GM19372 (cell line): ENCODE measurements at regions not wholly inside any gene's neighbourhood (a gene's known extent, or its start where the extent isn't known, plus 50 kb on each side); places are given as distances from the start of the nearest gene placed in this dataset.

Source experiments
- ATAC-seq: cut with Tn5 transposase; IDR thresholded peaks from one replicate; pipeline ENCODE4 v1.9.1; 2021; ENCODE audit warnings: mild to moderate bottlenecking, low read depth, moderate library complexity; ENCODE audit not compliant: unreplicated experiment

DNA sequence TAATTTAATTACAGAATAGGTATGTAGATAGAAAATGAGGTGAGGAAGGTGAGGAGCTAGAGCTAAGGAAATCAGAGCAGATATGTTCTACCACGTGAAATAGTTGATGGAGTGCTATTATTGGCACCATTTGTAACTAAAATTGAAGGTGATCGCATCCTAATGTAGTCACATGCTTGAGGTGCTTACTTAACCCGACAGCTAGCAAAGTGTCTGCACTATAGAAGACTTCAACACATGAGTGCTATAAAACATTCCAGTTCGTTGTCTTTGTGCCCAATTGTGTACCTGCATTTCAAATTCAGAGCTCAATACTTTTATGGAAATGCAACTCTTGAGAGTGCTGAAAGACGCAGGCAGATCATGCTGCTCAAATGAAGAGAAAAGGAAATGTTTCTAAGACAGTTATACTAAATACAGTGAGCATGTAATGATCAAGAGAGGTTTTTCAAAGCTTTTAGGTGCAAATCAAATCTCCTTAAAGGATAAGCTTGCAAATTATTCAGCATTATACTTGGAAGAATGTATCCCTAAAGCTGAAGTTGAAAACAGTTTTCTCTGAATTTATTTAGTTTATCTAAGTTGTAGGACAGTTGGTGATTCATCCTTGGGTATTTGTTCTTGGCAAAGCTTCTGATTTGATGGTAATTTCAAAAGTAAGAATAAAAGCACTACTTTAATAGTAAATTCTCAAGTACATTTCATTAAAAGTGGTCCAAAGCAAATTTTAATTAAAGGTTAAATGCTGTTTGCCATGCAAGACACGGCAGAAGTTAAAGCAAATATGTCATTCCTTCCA, 223.9 kb upstream of the EPHA5 start:
- ATAC-seq: no peak

DNA sequence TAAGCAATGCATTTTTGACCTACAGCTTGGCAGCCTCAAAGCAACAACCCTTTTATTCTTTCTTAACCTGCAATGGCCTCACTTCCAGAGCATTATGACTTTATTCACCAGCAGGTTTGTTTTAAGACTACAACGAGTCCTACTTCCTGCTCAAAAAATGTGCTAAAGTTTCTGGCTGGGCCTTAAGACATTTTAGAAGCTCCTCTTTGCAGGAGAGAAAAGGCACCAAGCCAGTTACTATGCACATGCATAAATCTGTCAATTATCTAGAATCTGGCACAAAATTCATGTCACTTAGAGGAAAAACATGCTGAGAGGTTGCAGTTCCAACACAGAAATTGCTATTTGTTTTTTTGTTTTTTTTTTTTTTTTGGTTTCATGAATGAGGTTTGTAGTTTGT, 223.0 kb upstream of the EPHA5 start:
- no peak for ATAC-seq

DNA sequence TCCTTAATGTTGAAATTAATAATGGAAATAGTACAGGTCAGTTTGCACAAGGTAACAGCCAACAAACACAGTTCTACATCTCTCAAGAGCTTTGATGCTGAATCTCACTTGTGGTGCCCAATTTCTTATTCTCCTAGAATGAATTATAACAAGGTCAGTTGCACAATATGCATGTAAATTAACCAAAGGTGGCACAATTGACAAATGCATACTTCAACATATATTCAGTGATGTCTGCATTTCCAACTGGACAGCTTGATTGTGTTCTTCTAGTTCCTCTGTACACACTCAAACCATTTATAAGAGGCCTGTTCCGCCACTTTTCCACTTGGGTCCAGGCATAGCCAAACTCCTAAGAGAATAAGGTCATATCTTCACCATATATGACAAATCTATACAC, 210.3 kb upstream of the EPHA5 start:
- no peak for ATAC-seq

DNA sequence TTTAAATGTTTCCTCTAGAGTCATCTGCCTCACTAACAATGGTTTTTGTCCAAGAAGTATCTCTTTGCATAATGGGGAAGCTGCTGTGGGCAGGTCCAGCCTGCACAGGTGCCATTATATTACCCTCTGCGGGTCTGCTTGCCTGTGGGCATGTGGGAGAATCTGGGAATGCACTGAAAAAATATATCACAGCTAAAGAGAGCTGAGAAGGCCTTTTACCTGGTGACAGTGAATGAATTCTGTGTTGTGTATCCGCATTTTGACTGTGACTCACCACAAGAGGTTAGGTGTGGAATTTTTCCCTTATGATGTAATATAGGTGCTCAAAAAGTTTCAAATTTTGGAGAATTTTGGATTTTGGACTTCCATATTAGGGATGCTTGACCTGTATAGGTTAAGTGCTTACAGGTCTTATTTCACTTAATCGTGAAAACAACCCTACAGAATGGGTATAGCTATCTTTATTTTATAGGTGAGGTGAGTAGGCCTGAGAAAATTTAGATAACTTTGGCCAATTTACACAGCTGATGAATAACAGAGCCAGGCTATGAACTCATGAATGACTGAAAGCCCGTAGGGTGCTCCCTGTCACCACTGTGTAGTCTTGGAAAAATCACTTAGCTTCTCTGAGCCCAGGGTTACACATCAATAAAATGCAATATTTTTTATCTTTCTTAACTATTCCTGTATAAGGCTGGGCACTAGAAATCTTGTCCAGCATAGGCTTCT, 198.0 kb upstream of the EPHA5 start:
- no peak for ATAC-seq

DNA sequence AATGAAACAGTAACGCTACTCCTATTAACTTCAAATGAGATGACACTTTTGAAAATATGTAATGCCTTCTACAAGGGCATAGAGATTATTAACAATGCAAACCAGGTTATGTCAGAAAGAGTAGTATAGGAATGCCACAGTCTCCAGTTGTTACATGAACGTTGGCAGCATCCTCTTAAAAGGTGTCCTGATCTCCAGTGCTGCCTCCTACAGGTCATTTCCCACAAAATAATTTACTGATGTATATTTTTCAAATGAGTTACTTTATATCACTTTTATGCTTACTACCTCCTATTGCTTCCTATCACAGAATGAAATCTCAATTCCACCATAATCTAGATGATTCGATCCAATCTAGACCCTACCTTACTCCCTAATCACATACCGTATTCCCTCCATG, 195.2 kb upstream of the EPHA5 start:
- ATAC-seq: no peak

DNA sequence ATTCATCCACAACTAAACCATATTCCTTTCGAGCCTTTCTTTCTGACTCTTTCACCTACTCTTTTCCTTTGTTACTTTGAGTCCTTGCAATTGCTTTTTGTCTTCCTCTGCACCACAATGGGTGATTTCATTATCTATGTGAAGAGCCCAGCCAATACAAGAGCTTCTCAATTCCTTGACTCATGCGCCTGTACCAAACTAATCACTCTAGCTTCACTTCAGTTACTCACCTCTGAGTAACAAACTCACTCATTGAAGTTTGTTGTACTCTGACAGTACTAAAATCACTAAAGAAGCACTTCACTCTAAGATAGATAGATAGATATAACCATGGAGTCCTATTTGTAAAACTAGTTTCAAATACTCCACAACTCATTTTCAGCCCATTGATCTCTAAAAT, 191.7 kb upstream of the EPHA5 start:
- ATAC-seq: no peak

DNA sequence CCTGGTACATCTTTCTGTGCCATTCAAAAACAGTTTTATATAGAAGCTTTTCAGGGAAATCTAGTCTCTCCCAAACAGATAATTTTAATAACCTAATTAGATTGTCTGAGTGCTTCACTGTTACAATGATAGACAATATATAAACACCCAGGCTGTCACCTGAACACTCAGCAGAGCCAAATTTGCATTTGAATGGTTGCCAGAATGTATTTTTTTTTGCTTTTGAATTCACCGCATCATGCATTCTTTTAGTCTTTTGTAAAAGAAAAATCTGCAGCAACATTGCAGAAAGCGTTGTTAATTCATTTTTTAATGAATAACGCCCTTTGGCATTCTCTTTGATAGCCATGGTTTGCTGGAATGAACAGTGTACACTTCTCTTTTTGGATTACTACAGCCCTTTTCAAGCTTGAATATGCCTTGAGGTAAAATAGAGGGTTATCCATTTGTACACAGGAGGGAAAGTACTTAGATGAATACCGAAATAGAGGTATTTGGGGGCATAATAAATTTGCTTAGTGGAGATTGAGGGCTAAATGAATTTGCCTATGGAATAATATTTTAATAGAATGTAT, 175.0 kb upstream of the EPHA5 start:
- no peak for ATAC-seq

DNA sequence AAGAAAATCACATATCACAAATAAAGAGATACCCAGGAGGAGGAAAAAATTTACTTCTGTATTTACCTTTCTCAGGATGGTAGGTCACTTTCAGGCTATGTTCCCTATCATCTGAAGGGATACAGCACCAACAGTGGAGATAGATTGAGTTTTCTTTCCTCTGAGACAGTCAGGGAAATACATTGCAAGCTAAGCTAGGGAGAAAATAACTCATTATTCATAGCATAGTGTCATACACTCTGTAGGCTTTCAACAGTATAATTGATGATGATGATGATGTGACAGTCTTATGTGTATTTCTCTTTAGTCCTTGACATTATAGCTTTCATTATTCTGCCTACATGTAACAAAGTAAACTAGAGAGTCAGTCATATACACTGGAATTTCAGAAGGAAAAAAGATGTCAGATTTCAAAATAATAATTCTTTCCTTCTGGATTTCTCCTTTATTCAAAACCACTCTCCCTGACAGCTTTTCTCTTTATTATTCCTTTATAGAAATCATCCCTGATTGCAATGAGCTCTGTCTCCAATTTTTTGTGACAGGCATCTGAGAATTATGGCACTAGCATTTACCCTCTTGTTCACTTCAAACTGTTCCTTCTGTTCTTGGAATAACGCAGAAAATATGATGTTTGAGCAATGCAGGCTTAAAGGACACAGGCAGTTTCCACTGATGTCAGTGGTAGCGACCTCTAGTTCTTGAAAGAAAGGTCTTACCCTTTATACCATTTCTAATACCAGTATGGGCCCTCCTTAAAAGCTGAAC, 169.1 kb upstream of the EPHA5 start:
- ATAC-seq: no peak

DNA sequence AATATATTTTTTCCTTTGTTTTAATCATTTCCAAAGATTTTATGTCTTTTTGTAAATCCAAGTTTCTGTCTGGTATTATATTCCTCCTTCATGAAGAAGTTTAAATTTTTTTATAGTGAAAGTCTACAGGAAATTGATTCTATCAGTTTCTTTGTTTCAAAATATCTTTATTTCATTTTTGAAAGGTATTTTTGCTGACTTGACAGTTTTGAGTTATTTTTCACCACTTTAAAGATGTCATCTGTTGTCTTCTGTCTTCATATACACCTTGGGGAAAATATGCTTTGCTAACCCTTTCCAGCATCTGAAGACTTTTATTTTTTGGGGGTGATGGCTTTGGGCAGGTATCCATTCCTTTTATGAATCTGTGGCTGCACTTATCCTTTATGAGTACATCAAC, 164.4 kb upstream of the EPHA5 start:
- no peak for ATAC-seq

DNA sequence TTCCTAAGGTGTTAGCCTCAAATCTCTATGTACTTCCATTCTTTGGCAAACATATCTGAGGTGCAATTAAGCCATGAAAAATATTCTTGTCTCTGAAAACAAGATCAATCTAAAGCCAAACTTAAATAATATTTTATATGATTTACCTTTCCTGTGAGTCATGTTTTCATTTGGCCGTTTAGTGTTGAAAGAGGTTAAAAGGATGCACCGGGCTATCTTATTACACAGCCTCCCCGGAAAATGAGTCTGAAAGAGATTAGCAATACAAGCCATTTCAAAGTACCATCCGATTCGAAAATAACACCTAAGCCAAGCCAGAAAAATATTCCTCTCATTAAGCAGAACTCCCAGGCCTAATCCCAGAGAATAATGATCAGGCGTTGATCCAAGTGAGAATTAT, 161.5 kb upstream of the EPHA5 start:
- no peak for ATAC-seq

DNA sequence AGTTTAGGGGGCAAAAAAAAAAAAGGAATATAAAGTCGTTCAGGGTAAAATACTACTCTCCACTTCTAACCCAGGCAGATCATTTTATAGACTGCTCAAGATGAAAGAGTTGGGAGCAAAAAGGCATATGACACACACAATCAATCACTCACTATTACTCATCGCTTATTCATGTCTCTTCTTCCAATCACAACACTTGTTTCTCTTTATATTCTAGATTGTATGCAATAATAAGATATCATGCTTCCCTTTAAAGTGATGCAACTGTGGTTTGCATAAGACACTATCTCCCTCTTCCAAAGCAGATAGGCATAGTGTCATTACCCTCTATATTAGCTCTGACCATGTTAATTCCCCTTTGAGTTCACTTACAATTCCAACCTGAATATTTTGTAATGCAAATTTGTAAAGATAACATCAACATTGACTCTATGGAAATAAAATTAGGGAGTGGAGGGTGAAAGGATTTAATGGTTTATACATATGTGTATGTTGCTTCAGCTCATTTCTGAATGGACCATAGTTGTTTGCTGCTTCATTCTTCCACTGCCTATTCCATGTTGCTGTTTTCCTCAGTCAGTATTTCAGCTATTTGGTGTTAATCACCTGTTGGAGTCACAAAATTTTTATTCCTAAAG, 154.9 kb upstream of the EPHA5 start:
- ATAC-seq: no peak

DNA sequence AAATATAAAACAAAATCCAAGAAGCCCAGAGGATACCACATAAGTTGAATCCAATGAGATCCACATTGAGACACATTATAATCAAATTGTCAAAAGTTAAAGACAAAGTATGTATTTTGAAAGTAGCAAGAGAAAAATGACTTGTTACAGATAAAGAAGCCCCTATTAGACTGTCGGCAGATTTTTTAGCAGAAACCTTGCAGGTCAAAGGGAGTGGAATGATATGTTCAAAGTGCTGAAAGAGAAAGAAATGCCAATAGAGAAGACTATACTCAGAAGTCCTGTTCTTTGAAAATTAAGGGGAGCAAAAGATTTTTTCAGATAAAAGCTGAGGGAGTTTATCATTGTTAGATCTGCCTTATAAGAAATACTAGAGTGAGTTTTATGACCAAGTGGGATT, 148.9 kb upstream of the EPHA5 start:
- no peak for ATAC-seq

DNA sequence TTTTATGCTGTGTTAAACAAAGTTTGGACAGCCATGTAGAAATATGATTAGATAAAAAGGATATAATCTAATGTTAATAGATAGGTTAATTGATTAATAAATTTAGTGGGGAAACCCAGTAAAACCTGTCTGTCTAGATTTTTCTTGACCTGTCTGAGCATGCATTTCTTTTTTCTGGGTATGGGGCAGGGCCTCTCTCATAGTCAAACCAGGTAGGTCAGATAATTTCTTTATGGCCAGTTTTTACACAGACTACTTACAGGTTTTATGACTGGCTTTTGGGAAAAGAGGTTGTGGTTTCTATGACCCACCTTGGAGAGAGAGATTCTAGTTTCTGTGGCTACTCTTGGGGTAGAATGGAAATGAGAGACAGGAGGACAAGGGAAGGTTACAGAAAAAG, 135.6 kb upstream of the EPHA5 start:
- ATAC-seq: no peak

DNA sequence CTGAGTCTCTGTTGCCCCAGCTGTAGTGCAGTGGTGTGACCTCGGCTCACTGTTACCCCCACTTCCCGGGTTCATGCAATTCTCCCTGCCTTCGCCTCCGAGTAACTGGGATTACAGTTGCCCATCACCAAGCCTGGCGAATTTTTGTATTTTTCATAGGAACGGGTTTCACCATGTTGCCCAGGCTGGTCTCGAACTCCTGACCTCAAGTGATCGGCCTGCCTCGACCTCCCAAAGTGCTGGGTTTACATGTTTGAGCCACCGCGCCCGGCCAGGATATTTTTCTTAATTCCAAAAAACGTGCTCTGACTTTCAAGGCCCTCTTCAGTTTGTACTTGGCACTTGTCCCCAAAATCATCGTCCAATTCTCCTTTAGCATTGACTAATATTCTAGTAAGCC, 129.2 kb upstream of the EPHA5 start:
- no peak for ATAC-seq

DNA sequence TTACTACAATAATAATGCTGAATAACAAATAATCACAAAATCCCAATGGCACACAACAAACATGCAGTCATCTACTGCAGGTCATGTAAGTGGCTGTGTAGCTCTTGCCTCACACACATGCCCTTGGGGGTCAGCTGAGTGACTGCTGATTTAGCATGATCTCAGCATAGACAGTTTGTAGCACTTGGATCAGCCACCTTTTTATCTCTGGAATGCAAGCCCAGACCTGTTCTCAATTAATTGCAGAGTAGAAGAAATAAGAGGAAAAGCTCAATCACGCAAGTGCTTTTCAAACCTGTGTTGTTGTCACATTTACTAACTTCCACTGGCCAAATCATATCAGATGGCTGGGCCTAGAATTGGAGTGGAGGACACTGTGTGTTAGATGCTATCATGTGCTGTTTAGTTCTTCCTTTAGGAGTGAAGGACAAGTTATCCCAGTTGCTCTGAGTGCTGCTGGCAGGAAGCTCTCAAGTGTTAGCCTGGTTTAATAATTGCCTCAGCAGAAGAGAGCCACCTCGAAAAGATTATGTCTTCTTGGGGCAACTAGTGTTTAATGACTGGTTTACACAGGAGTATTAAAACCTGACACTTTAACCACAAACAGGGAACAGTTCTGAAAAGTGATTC, 128.3 kb upstream of the EPHA5 start:
- no peak for ATAC-seq

DNA sequence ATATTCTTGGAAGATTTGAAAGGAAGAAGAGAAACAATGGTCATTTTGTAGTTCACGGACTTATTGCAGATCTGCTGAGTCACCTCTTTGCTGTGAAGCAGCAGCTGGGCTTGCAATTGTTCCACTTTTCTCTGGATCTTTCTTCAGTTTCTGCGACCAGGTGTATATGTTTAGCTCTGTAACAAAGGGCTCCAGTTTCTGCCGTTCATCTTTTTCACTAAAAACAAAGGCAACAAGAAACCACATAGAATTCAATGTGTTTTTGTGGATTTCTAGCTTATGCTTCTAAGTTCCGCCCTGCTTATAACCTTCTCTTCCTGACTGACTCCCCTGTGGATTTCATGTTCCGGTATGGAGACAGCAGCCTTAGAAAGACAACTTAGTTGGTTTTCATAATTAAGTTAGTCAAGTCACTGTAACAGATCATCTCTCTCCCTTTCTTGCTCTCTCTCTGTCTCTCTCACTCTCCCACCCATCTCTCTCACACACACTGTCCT, 121.6 kb upstream of the EPHA5 start:
- ATAC-seq: no peak

DNA sequence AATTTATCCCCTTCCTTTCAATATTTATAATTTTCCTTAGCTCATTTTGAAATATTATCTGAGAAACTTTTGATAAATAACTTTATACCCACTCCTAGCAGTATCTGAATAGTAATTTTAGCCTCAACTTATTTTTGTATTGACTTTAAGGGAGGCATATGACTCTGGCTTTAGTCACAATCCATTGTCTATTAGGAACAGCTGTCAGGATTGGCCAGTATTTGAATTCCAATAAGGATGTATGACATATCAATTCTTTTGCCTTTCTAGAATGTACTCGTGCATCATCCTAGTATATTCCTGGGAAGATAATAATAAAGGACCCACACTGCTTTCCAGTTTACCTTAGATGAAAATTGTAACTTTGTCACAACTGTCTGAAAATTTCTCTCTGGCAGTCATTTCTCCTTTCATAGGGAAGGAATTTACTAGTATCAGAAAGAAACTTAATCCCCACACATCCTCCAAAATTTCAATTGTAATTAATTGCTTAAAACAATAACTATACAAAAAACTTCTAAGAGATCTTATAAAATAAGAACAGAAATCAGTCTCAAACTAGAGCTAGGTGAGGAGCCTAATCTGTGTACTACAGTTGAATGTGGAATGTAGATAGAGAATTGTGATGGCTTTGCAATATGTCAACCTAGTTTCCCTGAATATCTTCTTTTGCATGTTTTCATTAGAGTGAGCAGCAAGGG, 121.0 kb upstream of the EPHA5 start:
- ATAC-seq: no peak

DNA sequence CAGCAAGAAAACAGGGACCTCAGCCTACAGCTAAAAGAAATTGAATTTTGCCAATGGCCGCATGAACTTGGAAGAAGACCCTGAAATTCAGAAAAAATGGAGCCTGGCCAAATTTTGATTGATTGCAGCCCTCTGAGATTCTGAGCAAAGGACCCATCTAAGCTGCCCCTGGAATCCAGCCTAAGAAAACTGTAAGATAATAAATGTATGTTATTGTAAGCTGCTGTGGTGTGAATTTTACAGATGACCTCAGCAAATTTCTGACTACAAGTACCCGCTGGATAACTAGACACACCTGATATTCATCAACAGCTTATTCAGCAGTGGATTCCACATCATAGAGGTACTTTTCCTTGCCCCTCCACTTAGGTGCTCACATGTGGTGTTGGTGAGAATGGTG, 119.5 kb upstream of the EPHA5 start:
- ATAC-seq: no peak

DNA sequence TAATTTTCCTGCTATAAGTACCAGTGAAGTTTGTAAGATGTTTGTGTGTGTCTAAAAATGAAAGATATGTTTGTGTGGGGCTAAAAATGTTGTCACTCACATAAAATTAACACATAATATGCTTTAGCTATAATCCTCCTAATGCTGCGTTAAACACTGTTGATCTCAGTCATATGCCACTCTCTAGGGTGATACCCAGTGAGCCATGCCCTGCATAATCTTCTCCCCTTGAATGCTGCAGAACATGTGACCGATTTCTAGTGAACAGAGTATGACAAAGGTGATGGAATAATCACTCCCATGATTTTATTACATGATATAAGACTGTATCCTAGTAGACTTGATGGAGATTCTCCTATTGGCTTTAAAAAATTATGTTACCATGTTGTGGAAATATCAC, 119.1 kb upstream of the EPHA5 start:
- ATAC-seq: no peak
